ENCODE measurements at regions not wholly inside any gene's neighbourhood (a gene's known extent, or its start where the extent isn't known, plus 50 kb on each side); places are given as distances from the start of the nearest gene placed in this dataset.

GRCh38 chr4:38279650-38280322 is 319.6 kb downstream of the PTTG2 start:
- H3K79me2 ChIP-seq (ENCODE audit: insufficient read depth, low read length): no peaks in the 10 kb centered on the region
- H2AFZ ChIP-seq (ENCODE audit: low read length): no peak overlapping the region
- POLR2A ChIA-PET: no interaction called here
- ATAC-seq: peak; percentile 79
- no peak for DNase-seq (ENCODE audit: low spot score)
- WGBS (ENCODE audit: low lambda C conversion rate): 10% methylated on average over 9 of the region's 9 CpGs
- in situ Hi-C loops (cut with HindIII; ENCODE audit: extremely low pct_ligation_motif_present, low pct_unique_long_range_greater_than_20kb): no loop called here
- H3K9ac ChIP-seq (ENCODE audit: insufficient read depth, low read depth, low read length): 0 out of 2 replicates have a peak overlapping the region, but pooled peaks have one; percentile 1
- peak overlapping the region in 2 of 3 experiments; percentile 35 to 38; a peak in 3 of 6 replicates for H3K4me3 ChIP-seq (replicated peaks in 1 of 3; ENCODE audit: insufficient read depth in 1 of 3, low read depth in 2 of 3, low read length in 3 of 3)
- CTCF ChIA-PET (ENCODE audit: low intra/inter-chr PET ratio, low total read pairs): no interaction called here
- BruUV-seq (replicated peaks): no TSS peak
- no peaks in the 10 kb centered on the region for H3K36me3 ChIP-seq (replicated peaks in 1 of 2; ENCODE audit: control insufficient read depth in 1 of 2, insufficient read depth in 2 of 2, low read length in 2 of 2)
- intact Hi-C loops (cut with micrococcal nuclease; ENCODE audit: unreplicated experiment): no loop called here
- H3K4me1 ChIP-seq (ENCODE audit: insufficient read depth, low read length): peaks cover 33% of the 10 kb centered on the region
- TF ChIP-seq FOXC1 (CRISPR knock-in tag; IDR thresholded peaks at IDR 0.05; ENCODE audit: borderline replicate concordance) (no peak), CREB1 (IDR thresholded peaks at IDR 0.05) (no peak), CREB1 (CRISPR knock-in tag; IDR thresholded peaks at IDR 0.05) (no peak), HNF4A (CRISPR knock-in tag; IDR thresholded peaks at IDR 0.05) (peak; percentile 32; the same call in 1 of the 2 replicates), ZNF501 (CRISPR knock-in tag; IDR thresholded peaks at IDR 0.05) (peak; percentile 19; the same call in 1 of the 2 replicates), ZNF362 (CRISPR knock-in tag; IDR thresholded peaks at IDR 0.05; ENCODE audit: borderline replicate concordance) (peak; percentile 20; the same call in 1 of the 2 replicates), ZNF749 (CRISPR knock-in tag; IDR thresholded peaks at IDR 0.05; ENCODE audit: borderline replicate concordance) (no peak)
- TF ChIP-seq, protein P1, sequence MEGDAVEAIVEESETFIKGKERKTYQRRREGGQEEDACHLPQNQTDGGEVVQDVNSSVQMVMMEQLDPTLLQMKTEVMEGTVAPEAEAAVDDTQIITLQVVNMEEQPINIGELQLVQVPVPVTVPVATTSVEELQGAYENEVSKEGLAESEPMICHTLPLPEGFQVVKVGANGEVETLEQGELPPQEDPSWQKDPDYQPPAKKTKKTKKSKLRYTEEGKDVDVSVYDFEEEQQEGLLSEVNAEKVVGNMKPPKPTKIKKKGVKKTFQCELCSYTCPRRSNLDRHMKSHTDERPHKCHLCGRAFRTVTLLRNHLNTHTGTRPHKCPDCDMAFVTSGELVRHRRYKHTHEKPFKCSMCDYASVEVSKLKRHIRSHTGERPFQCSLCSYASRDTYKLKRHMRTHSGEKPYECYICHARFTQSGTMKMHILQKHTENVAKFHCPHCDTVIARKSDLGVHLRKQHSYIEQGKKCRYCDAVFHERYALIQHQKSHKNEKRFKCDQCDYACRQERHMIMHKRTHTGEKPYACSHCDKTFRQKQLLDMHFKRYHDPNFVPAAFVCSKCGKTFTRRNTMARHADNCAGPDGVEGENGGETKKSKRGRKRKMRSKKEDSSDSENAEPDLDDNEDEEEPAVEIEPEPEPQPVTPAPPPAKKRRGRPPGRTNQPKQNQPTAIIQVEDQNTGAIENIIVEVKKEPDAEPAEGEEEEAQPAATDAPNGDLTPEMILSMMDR (CRISPR knock-in tag; IDR thresholded peaks at IDR 0.05): 0 out of 2 replicates have a peak, but pooled peaks have one; percentile 10
- H3K4me2 ChIP-seq (ENCODE audit: low read depth, low read length): peak overlapping the region; percentile 62
- H3K27me3 ChIP-seq (ENCODE audit: control insufficient read depth in 1 of 2, insufficient read depth in 2 of 2, low read length in 2 of 2): no peaks in the 10 kb centered on the region; a peak in 2 of 5 replicates
- H4K20me1 ChIP-seq (ENCODE audit: insufficient read depth, low read length): no peaks in the 10 kb centered on the region
- no peak overlapping the region for H3K27ac ChIP-seq (ENCODE audit: extremely low read length, insufficient read depth, low read length)
- no peak for FAIRE-seq
- no peaks in the 10 kb centered on the region for H3K9me3 ChIP-seq (ENCODE audit: low read length)
